AG08395 (cell line): ENCODE measurements at regions not wholly inside any gene's neighbourhood (a gene's known extent, or its start where the extent isn't known, plus 50 kb on each side); places are given as distances from the start of the nearest gene placed in this dataset.

Experiments
- DNase-seq: peaks from one replicate; pipeline ENCODE4 v3.0.0; 2012; ENCODE audit warnings: mixed read lengths, low spot score

DNA sequence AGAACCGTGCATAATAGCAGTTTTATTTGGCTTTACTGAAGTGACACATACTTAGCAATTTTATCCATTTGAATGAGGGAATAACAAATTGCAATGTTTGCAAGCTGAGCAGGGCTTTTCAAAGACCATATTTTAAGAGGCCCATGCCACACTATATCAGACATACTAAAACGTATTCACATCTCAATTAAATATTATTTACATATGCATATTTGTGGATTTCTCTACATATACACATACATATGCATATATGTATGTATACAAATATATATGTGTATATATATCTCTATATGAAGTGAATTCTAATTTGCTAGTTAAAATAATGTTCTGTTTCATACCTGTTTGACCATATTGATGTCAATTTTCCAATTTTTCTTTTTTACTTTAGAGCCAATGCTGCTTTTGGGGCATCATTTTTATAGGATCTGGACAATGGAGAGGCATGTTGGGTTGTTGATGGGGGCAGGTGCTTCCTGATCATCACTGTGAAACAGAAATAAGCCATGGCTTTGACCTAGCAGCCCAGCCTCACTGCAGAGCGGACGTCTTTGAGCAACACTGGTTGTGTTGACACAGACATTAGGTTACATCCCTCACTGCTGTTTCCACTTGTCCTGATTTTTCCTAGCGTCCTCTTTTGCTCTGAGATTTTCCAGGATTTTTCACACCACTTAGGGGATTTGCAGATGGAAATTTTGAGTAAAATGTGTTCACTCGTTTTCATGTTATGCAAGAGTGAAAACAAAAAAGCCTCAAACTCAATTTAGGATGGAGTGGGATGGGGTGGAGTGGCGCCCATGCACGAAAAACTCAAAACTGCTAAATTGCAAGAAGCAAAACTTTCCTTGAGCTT, 56.9 kb downstream of the RDH14 start:
- DNase-seq: no peak

DNA sequence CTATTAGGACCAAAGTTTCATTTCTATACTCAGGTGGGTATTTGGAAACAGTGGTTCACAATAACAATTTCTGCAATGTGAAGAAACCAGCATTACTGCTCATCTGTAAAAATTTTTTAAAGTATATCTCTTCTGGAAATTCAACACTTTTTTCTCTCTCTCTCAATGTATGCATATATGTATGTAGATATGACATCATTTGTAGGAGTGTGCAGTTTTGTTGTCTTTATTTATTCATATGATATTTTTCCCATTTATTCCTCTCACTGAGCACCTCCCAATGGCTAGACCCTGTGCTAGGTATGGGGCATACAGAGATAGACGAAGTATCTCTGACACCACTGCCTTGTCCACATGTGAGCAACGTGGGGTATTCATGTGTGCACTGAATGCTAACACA, 58.3 kb downstream of the RDH14 start:
- no peak for DNase-seq

DNA sequence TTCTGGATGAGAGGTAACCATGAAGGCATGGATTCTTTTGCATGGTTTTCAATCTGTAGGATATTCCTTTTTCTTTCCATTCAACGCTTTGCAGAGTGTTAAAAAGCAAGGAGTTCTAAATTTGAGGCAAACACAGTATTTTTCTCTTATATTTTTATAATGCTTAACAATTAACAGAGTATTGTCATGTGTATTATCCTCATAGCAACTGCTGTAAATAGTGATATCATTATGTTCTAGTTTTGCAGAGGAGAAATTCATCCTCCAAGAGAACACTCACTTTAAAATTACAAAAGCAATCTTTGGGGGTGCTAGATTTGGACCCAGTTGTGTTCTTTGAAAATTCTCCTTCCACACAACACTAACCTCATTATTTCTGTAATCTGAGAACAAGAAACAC, 58.7 kb downstream of the RDH14 start:
- DNase-seq: no peak

DNA sequence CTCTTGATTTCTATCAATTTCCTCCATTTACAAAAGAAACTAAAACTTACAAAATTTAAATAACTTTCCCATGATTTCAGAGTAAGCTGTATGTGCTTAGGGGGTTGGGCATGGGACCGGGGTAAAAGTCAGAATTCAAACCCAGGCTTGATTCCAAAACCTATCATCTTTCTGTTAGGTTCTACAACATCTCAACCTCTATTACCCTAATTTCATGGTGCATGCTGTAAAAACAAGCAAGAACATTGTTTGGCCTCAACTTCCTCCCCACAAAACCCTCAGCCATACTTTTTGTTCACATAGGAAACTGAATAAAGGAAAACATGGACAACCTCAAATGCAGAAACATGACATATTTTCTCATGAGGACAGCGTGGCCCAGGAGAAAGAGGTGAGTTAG, 59.3 kb downstream of the RDH14 start:
- no peak for DNase-seq

DNA sequence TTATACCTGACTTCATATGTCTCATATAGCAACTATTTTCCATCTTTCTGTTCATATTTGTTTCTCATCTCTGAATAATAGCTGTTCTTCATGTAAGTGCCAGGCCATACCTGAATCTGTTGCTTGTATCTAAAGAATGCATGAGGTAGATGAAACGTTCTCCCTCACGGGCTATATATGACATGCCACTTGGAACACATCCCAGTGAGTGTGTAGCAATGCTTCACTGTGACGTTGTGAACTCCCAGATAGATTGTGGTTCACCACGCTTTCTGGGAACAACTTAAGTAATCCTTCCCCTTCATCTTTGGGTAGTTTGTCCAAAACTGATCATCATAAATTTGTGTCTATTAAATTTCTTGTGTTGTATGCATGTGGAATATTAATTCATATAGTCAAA, 60.1 kb downstream of the RDH14 start:
- no peak for DNase-seq

DNA sequence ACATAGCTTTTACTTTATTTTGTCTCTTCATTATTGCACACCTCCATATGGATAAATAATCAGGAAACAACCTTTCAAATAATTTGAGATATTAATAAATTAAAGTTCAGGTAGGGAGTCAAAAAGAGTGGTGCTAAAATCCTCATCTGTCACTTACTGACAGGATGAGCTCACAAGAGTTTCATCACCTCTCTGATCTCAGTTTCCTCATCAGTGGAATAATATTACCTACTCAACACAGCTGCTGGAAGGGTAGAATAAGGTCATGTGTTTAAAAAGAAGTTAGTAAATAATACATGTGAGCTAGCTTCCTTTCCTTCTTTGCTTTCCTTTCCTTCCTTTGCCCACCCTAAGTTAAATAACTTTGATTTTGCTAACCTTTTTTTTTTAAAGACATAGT, 61.9 kb downstream of the RDH14 start:
- DNase-seq: no peak

DNA sequence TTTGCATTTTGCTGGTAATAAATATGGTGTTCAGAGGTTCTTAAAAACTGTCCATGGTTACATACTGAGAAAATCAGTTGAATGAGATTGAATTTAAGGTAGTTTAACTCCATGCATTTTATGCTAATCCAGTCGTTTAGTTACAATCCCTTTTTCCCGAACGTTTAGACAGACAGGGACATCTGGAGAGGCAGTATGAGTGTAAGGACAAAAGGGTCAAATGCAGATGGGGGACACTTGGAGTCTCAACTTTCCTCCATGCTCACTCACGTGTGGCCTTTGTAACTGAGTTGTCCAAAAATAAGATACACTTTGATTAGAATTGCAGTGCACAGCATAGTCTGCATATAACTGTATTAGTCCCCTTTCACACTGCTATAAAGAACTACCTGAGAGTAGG, 63.9 kb downstream of the RDH14 start:
- DNase-seq: no peak

DNA sequence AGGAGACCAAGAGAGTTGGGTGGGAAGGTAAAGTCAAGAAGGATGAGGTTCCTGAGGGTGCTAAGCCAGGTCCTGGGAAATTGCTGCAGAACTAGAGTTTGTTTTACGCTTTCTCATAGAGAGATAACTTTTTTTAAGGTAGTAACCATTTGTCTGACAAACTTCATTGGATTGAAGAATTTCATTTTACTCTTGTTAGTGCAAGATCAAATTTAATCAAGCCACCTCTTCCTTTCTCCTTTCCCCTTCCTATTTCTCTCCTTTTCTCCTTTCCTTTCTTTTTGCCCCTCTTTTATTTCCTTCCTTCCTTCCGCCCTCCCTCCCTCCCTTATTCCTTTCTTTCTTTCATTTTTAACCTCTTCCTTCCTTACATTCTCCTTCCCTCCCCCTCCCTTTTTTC, 65.4 kb downstream of the RDH14 start:
- DNase-seq: no peak

DNA sequence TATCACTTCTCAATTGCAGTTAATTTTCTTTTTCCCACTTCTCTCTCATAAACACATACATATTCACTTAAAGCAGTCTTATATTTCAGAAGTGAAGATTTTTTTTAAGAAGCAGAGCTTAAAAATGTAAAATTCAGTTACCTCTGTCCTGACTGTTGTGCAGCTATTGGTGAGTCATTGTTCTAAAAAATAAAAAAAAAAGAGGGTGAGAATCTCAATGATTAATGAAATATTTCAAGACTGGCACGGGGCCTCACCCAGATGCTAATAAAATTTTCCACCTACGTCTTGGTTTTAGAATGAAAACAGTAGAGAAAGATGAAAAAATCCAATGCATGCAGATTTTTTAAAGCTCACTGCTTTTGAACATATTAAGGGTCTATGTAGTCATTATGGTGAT, 67.7 kb downstream of the RDH14 start:
- DNase-seq: no peak

DNA sequence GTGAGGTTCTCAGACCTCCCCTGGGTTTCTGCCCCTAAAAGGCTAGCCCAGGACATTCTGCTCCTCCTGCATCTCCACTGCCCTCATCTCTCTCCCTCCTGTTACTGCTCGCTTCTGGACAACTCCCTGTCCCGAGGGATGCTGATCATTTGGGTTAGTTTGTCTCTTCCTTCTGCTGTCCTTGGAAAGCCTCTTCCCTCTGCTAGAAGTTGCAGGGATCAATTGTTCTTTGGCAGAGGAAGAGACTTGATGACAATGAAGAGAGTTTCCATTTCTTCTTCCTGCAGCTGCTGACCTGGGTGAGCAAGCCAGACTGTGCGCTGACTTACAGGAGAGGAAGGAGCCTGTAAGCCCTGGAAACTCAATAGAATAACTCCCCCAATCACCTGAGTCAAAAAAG, 68.9 kb downstream of the RDH14 start:
- DNase-seq: no peak

DNA sequence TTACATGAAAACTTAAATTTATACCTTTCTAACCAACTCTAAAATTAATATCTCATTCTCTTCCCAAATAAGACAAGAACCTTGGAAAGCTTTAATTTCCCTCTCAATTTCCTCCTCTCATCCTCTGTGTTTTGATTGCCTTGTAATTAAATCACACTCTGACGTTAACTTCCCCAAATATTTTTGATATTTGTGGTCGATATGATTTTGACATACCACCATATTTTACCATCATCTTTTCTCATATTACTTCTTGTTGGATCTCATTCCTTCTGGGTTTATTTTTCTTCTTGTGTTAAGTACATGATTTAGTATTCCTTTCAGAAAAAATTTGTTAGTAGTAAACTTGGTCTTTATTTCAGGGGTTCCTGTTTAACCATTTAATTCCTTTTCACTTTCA, 69.6 kb downstream of the RDH14 start:
- no peak for DNase-seq

DNA sequence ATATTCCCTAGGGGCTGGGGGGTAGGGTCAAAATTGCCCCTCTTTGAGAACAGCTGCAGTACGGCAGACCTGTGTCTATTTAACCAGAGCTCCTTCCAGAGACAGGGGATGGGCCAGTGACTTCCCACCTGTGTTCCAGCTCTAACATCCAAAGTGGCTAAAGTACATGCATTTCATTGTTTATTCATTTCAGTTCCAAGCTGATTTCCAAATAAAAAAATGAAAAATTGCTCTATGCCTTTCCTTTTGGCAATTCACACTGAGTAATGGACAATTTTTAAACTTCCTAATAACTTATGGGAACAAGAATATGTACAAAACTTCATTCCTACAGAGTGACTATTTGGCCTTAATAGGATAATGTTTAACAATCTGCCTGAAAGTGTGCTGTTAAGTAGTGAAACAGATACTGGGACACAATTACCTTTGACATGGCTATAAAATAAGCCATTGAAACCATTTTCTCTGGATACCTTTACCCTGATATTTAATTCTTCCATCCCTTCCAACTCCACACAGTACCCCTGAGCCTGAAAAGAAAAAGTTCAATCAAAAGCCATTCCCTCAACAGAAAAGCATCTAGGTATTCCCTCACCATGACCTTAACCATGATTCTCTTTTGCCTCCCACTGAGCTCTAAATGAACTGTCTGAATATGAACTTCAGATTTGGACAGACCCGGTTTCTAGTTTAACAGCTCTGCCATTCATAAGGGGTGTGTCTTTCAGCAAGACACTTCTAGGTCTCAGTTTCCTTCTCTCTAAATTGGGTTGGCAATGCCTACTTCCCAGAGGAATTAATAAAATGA, 73.1 kb downstream of the RDH14 start:
- no peak for DNase-seq

DNA sequence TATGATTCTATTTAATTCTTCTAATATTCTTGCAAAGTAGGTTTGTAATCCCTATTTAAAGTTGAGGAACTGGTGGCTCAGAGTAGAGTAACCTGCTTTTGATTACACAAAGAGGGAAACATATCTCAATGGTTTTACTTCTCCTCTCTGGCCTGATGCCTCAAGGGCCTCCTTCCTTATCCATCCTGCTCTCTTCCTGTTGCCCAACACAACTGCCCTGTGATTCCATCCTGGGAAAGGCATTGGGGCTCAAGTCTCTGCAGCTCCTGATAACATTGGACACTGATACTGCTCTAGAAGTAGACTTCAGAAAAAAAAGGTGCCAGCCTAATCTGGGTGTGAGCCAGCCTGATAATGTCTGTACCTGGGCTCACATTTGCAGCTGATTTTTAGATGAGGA, 75.8 kb downstream of the RDH14 start:
- no peak for DNase-seq

DNA sequence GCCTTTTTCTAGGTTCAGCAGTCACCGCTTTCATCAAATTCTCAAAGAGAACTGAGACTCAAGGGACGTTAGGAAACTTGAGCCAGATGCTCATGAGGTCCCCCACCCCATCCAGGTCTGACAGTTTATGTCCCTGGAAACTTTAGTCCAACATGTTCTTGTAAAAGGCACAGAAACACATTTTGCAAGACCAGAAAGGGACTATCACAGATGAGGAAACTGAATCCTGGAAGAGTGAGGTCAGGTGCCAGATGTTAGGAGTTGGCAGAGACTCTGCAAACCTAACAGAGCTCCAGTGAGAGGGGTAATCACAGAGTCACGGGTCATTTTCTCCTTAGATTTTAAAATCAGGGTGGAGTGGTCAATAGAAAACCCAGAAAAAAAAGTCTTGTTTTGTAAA, 76.6 kb downstream of the RDH14 start:
- no peak for DNase-seq

DNA sequence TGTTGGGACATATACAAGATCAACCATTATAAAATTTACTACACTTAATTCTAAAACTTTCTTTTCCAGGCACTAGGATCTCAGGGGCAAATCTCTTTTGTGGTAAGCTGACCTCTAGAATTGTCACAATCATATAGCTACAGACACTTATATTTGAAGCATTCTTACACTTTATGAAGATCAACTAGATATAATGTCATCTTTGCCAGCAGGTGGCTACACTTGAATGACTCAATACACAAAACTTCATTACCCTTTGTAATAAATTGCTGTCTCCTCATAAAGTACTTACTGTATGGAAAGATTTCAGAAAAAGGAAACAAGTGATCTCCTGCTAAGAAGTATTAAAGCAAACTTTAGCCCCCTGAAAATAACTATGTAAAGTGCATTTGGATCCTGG, 77.8 kb downstream of the RDH14 start:
- no peak for DNase-seq

DNA sequence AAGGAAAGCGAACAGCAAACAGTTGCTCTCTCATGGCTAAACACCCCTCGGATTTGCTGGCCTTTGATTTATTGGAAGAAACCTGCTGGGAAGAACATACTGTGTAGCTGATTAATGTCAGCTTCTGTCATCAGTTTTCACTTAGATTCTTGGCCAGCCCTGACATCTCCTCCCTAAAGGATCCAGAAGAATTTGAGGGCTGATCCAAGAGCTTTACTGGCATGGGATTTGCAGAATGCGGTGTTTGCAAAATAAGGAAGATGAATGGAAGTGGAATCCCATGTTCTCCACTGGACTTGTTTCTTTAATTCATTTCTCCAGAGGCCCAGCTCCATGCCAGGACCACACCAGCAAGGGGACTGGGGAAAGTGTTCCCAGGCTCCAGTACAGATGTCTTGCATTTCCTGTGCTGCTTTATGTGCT, 80.5 kb downstream of the RDH14 start:
- DNase-seq: peak; percentile 75

DNA sequence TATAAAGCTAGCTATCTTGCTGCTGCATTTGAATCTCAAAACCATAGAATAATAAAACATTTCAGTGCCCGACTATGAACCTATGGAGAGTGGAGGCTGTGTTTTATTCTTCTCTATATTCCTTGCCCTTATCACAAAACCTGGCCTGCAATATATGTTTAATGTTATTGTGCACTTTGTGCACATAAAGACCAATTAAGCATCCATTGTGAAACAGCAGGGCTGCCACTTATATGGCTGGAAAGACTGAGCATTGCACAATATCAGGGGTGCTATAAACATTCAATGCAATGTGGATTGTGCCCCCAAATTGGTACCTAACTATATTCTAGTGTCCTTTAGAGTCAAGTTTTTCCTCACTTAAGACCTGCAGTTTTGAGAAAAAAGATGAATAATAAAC, 83.2 kb downstream of the RDH14 start:
- no peak for DNase-seq

DNA sequence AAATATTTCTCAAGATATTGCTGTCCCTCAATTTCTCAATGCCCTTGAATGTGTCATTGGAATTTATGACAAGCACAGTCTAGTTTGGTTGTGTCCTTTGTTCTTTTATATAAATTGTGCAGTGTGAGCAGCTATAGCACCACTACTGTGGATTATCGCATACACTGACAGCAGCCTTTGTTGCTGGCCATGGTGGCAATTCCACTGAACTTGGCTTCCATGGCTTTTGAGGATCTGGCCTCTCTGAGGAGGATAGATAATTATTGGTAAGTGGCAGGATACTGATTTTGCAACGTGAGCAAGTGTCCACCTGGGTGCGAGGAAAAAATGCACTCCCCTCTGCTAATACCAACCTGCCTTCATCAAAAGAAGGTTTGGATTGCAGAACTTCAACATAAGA, 84.0 kb downstream of the RDH14 start:
- DNase-seq: no peak

DNA sequence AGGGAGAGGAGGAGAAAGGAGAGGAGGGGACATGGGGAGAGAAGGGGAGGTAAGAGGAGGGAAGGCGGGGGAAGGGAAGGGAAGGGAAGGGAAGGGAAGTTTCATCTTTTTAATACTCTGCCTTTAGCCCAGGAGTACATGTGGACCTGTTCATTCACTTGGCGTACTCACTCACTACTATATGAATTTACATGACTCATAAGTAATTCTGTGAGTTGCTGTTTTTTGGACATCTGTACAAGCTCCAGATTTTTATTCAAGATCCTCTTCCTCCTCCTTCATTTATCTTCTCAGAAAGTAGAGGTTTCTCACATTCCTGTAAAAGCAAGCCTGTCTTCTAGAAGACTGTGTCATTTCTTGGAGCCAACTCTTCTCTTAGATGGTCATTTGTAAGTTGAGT, 84.6 kb downstream of the RDH14 start:
- no peak for DNase-seq

DNA sequence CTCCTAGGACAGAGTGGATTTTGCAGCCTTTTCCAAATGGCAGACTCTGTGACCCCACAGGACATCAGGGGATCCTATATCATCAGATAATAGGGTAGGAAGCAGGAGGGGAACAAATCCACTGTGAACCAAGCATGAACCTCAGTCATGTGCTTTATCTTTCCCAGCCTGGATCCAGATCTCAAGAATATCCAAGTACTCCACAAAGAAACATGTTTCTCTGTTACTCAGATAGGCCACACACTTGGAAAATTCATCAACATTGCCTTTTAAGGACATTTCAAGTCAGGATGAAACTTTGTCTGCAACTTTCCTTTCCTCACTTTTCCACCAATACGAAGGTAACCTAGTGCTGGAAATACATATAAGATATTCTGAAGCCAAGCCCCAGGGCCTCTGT, 85.8 kb downstream of the RDH14 start:
- no peak for DNase-seq

DNA sequence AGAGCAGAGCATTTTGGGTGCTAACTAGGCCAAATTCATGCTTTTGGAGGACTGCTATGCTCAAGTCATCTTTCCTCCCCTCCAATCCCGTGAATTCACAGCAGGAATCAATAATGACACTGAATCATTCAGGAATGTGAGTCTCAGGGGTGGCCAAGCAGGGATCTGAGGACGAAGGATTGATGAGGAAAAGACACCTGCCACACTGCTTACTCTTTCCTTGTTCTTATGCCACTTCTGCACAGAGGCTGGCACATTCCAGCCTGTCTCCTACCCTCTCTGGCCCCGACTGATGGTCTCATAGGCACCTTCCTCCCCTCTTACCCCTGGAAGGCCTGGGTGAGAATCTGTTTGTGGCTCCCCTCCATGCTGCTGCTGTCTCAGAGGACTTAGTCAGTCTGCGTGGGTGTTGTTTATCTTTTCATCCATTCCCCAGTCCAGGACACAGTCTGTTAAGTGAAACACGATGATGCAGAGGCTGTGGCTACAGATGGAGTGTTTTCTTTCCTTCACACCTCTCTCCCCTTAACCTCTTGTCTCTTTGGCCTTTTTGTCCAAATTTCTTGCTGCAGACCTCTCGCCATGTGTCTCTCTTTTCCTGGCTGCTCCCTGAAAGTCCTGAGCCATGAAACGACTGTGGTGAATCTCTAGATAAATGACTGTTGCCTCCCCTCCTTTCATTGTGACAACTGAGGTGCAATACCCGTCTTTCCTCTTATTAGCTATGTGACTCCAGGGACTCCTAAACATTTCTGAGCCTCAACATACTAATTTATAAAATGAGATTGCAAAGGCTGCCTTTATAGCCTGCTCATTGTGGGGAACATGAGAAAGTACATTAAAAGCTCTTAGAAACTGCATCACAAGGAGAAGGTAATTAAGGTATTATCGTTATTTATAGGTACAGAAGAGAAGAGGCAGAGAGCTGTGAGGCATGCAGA, 86.9 kb downstream of the RDH14 start:
- DNase-seq: peak; percentile 85

DNA sequence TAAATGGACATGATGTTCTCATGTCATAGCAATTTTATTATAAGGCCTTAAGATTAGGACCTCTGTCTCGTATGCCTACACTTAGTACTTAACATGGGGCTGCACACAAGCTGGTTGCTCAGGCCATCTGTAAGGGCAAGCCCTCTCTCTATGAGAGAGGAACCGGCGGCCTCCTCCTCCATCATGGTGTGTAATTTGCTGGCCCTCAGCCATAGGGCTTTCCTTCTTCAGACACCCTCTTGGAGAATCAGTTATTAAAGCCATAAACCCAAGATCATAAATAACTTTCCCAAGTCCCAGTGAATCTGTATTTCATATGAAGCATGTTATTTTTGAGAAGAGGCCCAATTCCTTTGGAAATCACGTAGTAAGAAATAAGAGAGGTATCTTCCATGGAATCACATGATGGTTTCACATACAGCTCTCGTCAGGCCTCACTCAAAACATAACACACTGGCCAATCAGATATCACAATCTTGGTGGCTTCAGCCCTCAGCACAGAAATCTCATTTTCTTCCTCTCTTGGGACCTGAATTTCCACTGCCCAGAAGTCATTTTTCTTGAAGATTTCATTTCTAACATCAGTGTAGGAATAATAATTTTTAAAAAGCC, 92.6 kb downstream of the RDH14 start:
- no peak for DNase-seq
